Calu3 (cell line): ENCODE measurements at regions not wholly inside any gene's neighbourhood (a gene's known extent, or its start where the extent isn't known, plus 50 kb on each side); places are given as distances from the start of the nearest gene placed in this dataset.

ENCODE experiments used
- BruUV-seq: library from RNA; stranded (reverse); fragments of 400-500 nt; replicated peaks from 2 replicates; lab custom pipeline; 2021; lab: Mats Ljungman, UMichigan
- CTCF ChIA-PET: fragments of 300-600 bp; sonication (Branson Sonifier 250); formaldehyde crosslinking; loops from one replicate; lab custom pipeline; 2022; ENCODE audit warnings: antibody characterized with exemption; lab: Charles Lee
- DNase-seq: peaks from one replicate; pipeline ENCODE4 v3.0.0; 2022
- H3K27ac Mint-ChIP-seq: one replicate; pipeline ENCODE4 v1.8.0; 2022; ENCODE audit warnings: mixed read lengths; ENCODE audit not compliant: unreplicated experiment
- H3K27me3 Mint-ChIP-seq: one replicate; pipeline ENCODE4 v1.8.0; 2022; ENCODE audit warnings: mixed read lengths; ENCODE audit not compliant: unreplicated experiment
- H3K36me3 Mint-ChIP-seq: one replicate; pipeline ENCODE4 v1.8.0; 2022; ENCODE audit warnings: mild to moderate bottlenecking, moderate library complexity, mixed read lengths; ENCODE audit not compliant: insufficient read depth, unreplicated experiment
- H3K4me1 Mint-ChIP-seq: one replicate; pipeline ENCODE4 v1.8.0; 2022; ENCODE audit warnings: mild to moderate bottlenecking, low read depth, mixed read lengths; ENCODE audit not compliant: unreplicated experiment
- H3K4me3 Mint-ChIP-seq: one replicate; pipeline ENCODE4 v1.8.0; 2022; ENCODE audit warnings: mild to moderate bottlenecking, low read depth, moderate library complexity, mixed read lengths; ENCODE audit not compliant: unreplicated experiment
- H3K9me3 Mint-ChIP-seq: one replicate; pipeline ENCODE4 v1.8.0; 2022; ENCODE audit warnings: low read depth, mixed read lengths; ENCODE audit not compliant: unreplicated experiment
- intact Hi-C: fragments of 100-400 bp; cut with micrococcal nuclease; formaldehyde crosslinking; loops from one replicate; pipeline ENCODE4 v1.10.0; 2022; ENCODE audit not compliant: unreplicated experiment
- TF ChIP-seq, protein P1 (sequence below): fragments of 200-600 bp; IDR thresholded peaks from one replicate; pipeline ENCODE4 v1.8.0; 2022; ENCODE audit warnings: antibody characterized with exemption; ENCODE audit not compliant: unreplicated experiment

DNA sequence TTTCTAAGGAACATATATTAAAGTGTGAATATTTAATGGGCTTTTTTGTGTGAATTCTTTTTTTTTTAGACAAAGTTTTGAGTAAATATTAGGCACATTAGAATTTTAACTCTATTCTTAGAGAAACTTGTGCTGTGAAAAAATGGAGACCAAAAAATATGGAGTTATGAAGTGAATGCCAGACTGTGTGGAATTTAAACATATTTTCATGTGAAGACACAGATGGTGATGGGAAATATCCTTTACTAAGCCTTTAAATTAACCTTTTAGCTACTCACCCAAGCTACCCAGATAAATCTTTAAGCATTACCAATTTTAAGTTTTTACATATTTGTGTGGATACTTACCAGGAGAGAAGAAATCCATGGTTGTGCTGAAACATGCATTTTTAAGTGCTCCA lies 148.8 kb upstream of the OTX2 start:
- Mint-ChIP-seq H3K36me3 (no peaks in the 10 kb centered on the region), H3K27me3 (peaks cover 24% of the 10 kb centered on the region), H3K9me3 (no peaks in the 10 kb centered on the region), H3K27ac (no peak overlapping the region), H3K4me3 (no peak overlapping the region), H3K4me1 (no peaks in the 10 kb centered on the region)
- TF ChIP-seq, protein P1, sequence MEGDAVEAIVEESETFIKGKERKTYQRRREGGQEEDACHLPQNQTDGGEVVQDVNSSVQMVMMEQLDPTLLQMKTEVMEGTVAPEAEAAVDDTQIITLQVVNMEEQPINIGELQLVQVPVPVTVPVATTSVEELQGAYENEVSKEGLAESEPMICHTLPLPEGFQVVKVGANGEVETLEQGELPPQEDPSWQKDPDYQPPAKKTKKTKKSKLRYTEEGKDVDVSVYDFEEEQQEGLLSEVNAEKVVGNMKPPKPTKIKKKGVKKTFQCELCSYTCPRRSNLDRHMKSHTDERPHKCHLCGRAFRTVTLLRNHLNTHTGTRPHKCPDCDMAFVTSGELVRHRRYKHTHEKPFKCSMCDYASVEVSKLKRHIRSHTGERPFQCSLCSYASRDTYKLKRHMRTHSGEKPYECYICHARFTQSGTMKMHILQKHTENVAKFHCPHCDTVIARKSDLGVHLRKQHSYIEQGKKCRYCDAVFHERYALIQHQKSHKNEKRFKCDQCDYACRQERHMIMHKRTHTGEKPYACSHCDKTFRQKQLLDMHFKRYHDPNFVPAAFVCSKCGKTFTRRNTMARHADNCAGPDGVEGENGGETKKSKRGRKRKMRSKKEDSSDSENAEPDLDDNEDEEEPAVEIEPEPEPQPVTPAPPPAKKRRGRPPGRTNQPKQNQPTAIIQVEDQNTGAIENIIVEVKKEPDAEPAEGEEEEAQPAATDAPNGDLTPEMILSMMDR, result no peak
- no peak for DNase-seq
- no TSS peak for BruUV-seq
- CTCF ChIA-PET, result no interaction called here
- intact Hi-C loops, result no loop called here

DNA sequence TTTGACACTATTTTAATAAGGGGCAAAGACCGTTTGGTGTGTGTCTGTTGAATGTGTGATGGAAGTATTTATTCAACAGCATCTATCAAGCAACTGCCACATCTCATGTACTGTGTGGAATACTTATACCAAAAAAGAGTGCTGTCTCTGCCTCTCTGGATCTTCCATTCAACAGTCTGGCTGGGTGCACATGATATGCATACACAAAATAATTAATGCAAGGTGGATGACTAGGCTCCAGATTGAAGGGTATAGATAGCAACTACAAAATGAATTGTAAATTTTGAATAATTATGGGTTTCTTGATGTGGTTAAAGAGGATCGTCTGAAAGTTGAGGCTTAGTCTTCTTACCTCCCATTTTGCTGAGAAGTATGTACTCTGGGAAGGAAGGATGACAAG lies 145.9 kb upstream of the OTX2 start:
- no TSS peak for BruUV-seq
- TF ChIP-seq, protein P1, result no peak
- Mint-ChIP-seq H3K27me3 (peaks cover 24% of the 10 kb centered on the region), H3K27ac (no peak overlapping the region), H3K36me3 (no peaks in the 10 kb centered on the region), H3K4me3 (no peak overlapping the region), H3K4me1 (no peaks in the 10 kb centered on the region), H3K9me3 (no peaks in the 10 kb centered on the region)
- CTCF ChIA-PET, result no interaction called here
- no peak for DNase-seq
- intact Hi-C loops, result no loop called here

DNA sequence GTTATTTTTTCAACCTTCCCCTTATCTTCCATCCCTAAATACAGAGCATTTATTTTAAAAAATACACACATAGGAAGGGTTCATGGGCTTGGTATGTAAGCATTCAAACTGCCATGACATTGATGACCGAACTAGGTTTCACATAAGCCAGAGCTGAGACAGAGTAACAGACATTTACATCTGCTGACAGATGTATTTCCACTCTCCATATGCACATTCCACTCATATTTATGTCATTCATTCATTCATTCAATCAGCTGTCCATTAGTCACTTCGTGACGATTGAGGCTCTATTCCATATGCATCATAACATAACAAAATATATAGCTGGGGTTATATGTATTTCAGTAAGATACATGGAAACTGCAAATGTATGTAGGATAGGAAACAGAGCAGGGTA lies 145.5 kb upstream of the OTX2 start:
- Mint-ChIP-seq H3K27me3 (peaks cover 24% of the 10 kb centered on the region), H3K36me3 (no peaks in the 10 kb centered on the region), H3K27ac (no peak overlapping the region), H3K4me1 (no peaks in the 10 kb centered on the region), H3K4me3 (no peak overlapping the region), H3K9me3 (no peaks in the 10 kb centered on the region)
- intact Hi-C loops, result no loop called here
- DNase-seq, result no peak
- CTCF ChIA-PET, result no interaction called here
- BruUV-seq, result no TSS peak
- TF ChIP-seq, protein P1, result no peak

DNA sequence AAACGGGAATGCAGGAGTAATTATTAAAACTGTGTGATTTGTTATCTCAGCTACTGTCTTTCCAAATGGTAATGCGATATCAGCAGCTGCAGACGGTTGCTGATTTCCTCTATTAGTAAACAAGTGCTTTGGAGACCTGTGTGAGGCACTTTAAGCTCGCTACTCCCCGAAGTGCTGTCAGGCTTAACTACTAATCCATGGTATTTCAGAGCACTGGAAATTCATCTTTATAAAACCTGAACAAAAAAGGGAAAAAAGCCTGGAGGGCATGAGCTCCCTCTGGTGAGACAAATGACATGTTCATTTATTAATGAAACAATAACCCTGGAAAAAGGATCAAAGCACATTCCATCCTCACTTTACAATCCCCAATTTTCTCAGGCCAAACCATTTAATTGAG lies 143.6 kb upstream of the OTX2 start:
- H3K9me3 Mint-ChIP-seq, result no peaks in the 10 kb centered on the region
- BruUV-seq, result no TSS peak
- CTCF ChIA-PET, result no interaction called here
- TF ChIP-seq, protein P1, result no peak
- DNase-seq, result no peak
- peaks cover 9% of the 10 kb centered on the region for H3K4me1 Mint-ChIP-seq
- no peak overlapping the region for H3K27ac Mint-ChIP-seq
- no peak overlapping the region for H3K4me3 Mint-ChIP-seq
- no peaks in the 10 kb centered on the region for H3K36me3 Mint-ChIP-seq
- intact Hi-C loops, result no loop called here
- peaks cover 34% of the 10 kb centered on the region for H3K27me3 Mint-ChIP-seq
